ENCODE measurements at regions not wholly inside any gene's neighbourhood (a gene's known extent, or its start where the extent isn't known, plus 50 kb on each side); places are given as distances from the start of the nearest gene placed in this dataset.

DNA sequence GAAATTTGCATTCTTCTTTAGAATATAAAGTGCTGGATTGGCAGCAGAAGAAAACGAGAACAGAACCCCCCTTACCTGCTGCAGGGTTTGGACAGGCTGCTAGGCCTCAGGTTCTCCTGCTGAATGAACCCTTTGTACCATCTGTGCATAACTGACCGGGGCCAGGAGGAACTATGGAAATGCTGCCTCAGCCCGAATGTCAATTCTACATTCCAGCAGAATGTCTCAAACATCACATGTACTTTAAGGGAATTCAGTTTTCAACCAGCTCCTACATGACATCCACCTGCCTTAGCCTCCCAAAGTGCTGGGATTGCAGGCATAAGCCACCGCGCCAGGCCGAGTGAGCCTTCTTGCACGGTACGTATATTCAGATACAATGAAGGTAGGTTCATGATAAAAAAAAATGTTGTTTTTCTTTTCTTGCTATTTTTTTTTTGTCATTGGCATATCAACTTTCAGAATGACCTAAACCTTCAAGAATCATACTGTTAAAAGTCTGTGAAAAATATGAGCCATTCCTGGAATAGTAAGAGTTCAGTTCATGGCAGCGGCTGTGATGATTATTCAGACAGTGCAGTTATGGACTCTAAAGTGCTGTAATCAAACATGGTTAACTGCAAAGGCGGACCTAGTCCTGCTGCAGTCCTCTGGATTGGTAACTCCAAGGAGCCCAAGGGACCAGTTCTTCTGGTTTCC is 84.4 kb upstream of the TNS3 start:
- intact Hi-C loops (cut with micrococcal nuclease), result no loop called here
- TF ChIP-seq, protein P1, sequence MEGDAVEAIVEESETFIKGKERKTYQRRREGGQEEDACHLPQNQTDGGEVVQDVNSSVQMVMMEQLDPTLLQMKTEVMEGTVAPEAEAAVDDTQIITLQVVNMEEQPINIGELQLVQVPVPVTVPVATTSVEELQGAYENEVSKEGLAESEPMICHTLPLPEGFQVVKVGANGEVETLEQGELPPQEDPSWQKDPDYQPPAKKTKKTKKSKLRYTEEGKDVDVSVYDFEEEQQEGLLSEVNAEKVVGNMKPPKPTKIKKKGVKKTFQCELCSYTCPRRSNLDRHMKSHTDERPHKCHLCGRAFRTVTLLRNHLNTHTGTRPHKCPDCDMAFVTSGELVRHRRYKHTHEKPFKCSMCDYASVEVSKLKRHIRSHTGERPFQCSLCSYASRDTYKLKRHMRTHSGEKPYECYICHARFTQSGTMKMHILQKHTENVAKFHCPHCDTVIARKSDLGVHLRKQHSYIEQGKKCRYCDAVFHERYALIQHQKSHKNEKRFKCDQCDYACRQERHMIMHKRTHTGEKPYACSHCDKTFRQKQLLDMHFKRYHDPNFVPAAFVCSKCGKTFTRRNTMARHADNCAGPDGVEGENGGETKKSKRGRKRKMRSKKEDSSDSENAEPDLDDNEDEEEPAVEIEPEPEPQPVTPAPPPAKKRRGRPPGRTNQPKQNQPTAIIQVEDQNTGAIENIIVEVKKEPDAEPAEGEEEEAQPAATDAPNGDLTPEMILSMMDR (IDR thresholded peaks at IDR 0.05; ENCODE audit: borderline replicate concordance), result no peak
- no peaks in the 10 kb centered on the region for H3K27me3 ChIP-seq (ENCODE audit: low read depth)
- DNase-seq, result no peak
- no peaks in the 10 kb centered on the region for H3K4me1 ChIP-seq
- no peak overlapping the region for H3K27ac ChIP-seq (replicated peaks)
- H3K4me3 ChIP-seq, result no peak overlapping the region
- H3K9me3 ChIP-seq (replicated peaks), result no peaks in the 10 kb centered on the region
- H3K36me3 ChIP-seq, result no peaks in the 10 kb centered on the region

DNA sequence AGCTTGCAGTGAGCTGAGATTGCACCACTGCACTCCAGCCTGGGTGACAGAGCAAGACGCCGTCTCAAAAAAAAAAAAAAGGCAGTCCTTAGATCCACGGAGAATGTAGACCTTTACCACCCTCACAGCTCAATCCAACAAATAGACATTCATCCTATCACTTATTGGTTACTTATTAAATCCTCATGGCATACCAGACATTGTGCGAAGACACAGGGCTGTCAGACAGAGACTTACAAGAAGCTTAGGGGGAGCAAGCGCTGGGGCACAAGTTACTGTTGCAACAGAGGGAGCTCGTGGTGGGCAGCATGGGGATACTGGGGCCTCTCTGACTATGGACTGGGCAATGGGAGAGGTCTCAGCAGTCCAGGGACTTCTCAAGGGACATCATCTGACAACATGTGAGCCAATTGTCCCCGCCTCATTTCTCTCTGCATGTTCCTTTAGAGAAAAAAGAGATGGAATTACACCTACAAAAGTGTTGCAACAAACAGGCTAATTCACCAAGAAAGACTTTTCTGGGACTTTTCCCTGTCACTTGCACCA is 82.8 kb upstream of the TNS3 start:
- H3K4me1 ChIP-seq, result no peaks in the 10 kb centered on the region
- intact Hi-C loops (cut with micrococcal nuclease), result no loop called here
- DNase-seq, result no peak

DNA sequence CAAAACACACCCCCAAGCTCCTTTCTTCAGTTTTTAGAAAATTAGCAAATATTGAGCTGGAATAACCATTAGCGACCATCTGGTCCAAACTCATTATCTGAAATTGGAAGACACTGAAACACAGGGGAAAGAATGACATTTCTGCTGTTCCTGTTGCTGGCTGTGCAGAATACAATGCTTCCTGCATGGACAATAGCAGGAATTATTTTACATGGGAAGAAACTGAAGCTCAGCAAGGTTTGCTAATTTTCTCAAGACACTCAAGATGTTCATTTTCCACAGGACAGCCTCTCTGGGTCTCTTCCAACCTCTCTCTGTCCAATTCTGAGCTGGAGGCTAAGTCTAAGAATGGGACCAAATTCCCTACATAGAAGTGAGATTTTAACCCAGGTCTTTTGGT is 81.9 kb upstream of the TNS3 start:
- DNase-seq, result no peak
- intact Hi-C loops (cut with micrococcal nuclease), result no loop called here
- Histone ChIP-seq H3K27me3 (ENCODE audit: low read depth) (no peaks in the 10 kb centered on the region), H3K27ac (replicated peaks) (no peak overlapping the region), H3K4me3 (no peak overlapping the region), H3K4me1 (no peaks in the 10 kb centered on the region), H3K9me3 (replicated peaks) (no peaks in the 10 kb centered on the region), H3K36me3 (no peaks in the 10 kb centered on the region)
- TF ChIP-seq, protein P1 (IDR thresholded peaks at IDR 0.05; ENCODE audit: borderline replicate concordance), result no peak

More for the DNA sequence above, 82.8 kb upstream of the TNS3 start:
- H3K4me3 ChIP-seq, result no peak overlapping the region
- no peaks in the 10 kb centered on the region for H3K36me3 ChIP-seq
- H3K9me3 ChIP-seq (replicated peaks), result no peaks in the 10 kb centered on the region
- H3K27me3 ChIP-seq (ENCODE audit: low read depth), result no peaks in the 10 kb centered on the region
- H3K27ac ChIP-seq (replicated peaks), result no peak overlapping the region
- TF ChIP-seq, protein P1 (IDR thresholded peaks at IDR 0.05; ENCODE audit: borderline replicate concordance), result no peak

DNA sequence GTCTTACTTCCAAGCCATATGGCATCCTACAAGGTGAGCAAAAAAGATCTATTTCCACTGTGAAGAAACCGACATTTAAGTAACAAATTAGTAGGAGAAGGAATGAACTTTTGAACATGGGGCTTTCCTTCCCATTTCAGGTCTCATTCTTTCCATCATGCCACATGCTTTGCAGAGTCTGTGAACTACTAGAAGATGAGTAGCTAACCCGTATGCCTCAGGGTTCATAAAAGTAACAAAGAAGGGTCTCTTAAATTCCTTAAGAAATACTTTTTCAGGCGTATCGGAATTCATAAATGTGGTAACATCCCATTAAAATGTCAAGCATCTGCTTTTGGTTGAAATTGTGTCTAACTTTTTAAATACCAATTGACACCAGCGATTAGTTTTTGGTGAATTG is 81.3 kb upstream of the TNS3 start:
- Histone ChIP-seq H3K4me1 (no peaks in the 10 kb centered on the region), H3K27ac (replicated peaks) (no peak overlapping the region), H3K4me3 (no peak overlapping the region), H3K9me3 (replicated peaks) (no peaks in the 10 kb centered on the region), H3K36me3 (no peaks in the 10 kb centered on the region), H3K27me3 (ENCODE audit: low read depth) (no peaks in the 10 kb centered on the region)
- DNase-seq, result no peak
- intact Hi-C loops (cut with micrococcal nuclease), result no loop called here
- TF ChIP-seq, protein P1 (IDR thresholded peaks at IDR 0.05; ENCODE audit: borderline replicate concordance), result no peak

DNA sequence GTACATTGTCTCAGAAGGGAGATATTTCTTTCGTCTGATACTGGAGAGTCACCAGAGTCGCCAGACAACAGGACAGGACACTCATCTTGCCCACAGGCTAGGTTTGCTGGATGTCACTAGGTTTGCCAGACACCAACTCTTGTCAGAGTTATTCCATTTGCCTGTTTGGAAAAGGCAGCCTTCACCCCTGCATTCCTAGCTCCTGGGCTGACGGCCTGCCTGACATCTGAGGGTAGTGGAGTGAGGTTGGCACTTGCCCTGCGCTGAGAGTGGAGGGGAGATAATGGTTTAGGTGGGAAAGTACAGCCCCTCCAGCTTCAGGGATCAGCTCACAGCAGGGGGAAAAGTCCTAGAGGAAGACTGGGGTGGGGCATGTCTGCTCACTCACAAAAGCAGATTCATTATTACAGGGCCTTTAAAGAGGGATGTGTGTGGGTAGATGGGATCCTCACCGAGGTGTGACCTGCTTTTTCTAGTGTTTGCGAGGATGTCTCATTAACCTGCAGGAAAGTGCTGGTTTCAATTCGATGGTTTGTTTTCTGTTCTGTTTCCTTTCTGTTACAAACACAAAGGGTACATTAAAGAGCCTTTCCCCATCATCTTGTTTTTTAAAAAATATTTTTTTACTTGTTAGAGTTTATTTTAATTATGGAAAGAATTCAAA is 79.3 kb upstream of the TNS3 start:
- TF ChIP-seq, protein P1 (IDR thresholded peaks at IDR 0.05; ENCODE audit: borderline replicate concordance), result no peak
- no peak for DNase-seq
- intact Hi-C loops (cut with micrococcal nuclease), result no loop called here

More for the DNA sequence above, 79.3 kb upstream of the TNS3 start:
- Histone ChIP-seq H3K36me3 (no peaks in the 10 kb centered on the region), H3K4me3 (no peak overlapping the region), H3K9me3 (replicated peaks) (no peaks in the 10 kb centered on the region), H3K27ac (replicated peaks) (no peak overlapping the region), H3K4me1 (no peaks in the 10 kb centered on the region), H3K27me3 (ENCODE audit: low read depth) (no peaks in the 10 kb centered on the region)

All from left ventricle myocardium inferior (tissue), 1 donor.